PC-9 (cell line): ENCODE measurements at regions not wholly inside any gene's neighbourhood (a gene's known extent, or its start where the extent isn't known, plus 50 kb on each side); places are given as distances from the start of the nearest gene placed in this dataset.

Experiments
- CTCF ChIP-seq: fragments of 200-600 bp; sonication (generic); conservative IDR thresholded peaks from 2 replicates; pipeline ENCODE4 v1.6.1; 2017; ENCODE audit warnings: mixed run types, antibody characterized with exemption, mild to moderate bottlenecking, moderate library complexity
- EZH2 ChIP-seq: fragments of 200-600 bp; sonication (generic); IDR thresholded peaks from 2 replicates; pipeline ENCODE4 v1.8.0; 2017; ENCODE audit warnings: antibody characterized with exemption, low read depth

- no peak for TF ChIP-seq CTCF
- no peak for TF ChIP-seq EZH2
These were observed 114.7 kb upstream of the CYP1B1 start for GRCh38 chr2:38190542-38191218.
